GM23338 (cell line): ENCODE measurements at regions not wholly inside any gene's neighbourhood (a gene's known extent, or its start where the extent isn't known, plus 50 kb on each side); places are given as distances from the start of the nearest gene placed in this dataset.

ENCODE experiments used
- CREB1 ChIP-seq: fragments of 250-450 bp; sonication (Bioruptor Pico); IDR thresholded peaks from 2 replicates; pipeline ENCODE4 v1.5.0; 2020; ENCODE audit warnings: low read depth, mild to moderate bottlenecking, moderate library complexity
- EZH2 ChIP-seq: fragments of 200-600 bp; sonication (generic); IDR thresholded peaks from one replicate; pipeline ENCODE4 v1.8.0; 2017; ENCODE audit warnings: antibody characterized with exemption, mild to moderate bottlenecking, low read depth; ENCODE audit not compliant: unreplicated experiment
- EZH2phosphoT487 ChIP-seq: fragments of 200-600 bp; sonication (generic); IDR thresholded peaks from one replicate; pipeline ENCODE4 v1.8.1; 2018; ENCODE audit warnings: antibody characterized with exemption; ENCODE audit not compliant: unreplicated experiment
- JUNB ChIP-seq: IDR thresholded peaks from one replicate; pipeline ENCODE4 v1.6.1; 2016; ENCODE audit warnings: antibody characterized with exemption; ENCODE audit not compliant: unreplicated experiment
- NANOG ChIP-seq: IDR thresholded peaks from 2 replicates; pipeline ENCODE4 v1.6.1; 2016; ENCODE audit warnings: antibody characterized with exemption, borderline replicate concordance
- POLR2AphosphoS5 ChIP-seq: IDR thresholded peaks from 2 replicates; pipeline ENCODE4 v1.6.1; 2016; ENCODE audit warnings: antibody characterized with exemption, low read depth
- REST ChIP-seq: IDR thresholded peaks from one replicate; pipeline ENCODE4 v1.6.1; 2018; ENCODE audit warnings: antibody characterized with exemption; ENCODE audit not compliant: unreplicated experiment
- STAT1 ChIP-seq: IDR thresholded peaks from one replicate; pipeline ENCODE4 v1.6.1; 2016; ENCODE audit warnings: antibody characterized with exemption; ENCODE audit not compliant: unreplicated experiment
- ZNF331 ChIP-seq: fragments of 250-450 bp; sonication (Bioruptor Pico); IDR thresholded peaks from 2 replicates; pipeline ENCODE4 v1.5.0; 2020; ENCODE audit warnings: low read depth, mild to moderate bottlenecking, moderate library complexity
- TF ChIP-seq, protein P1 (sequence below), 2 experiments: fragments of 200-600 bp in 1 of 2; sonication (generic) in 1 of 2; conservative IDR thresholded peaks; 2 replicates each; pipeline versions ENCODE4 v1.5.1 to v1.6.1; 2016 to 2017; ENCODE audit warnings: antibody characterized with exemption in 2 of 2, low read depth in 2 of 2, mild to moderate bottlenecking in 2 of 2, moderate library complexity in 1 of 2

GRCh38 chr5:163913548-163913947 lies 408.1 kb downstream of the MAT2B start:
- TF ChIP-seq, protein P1, sequence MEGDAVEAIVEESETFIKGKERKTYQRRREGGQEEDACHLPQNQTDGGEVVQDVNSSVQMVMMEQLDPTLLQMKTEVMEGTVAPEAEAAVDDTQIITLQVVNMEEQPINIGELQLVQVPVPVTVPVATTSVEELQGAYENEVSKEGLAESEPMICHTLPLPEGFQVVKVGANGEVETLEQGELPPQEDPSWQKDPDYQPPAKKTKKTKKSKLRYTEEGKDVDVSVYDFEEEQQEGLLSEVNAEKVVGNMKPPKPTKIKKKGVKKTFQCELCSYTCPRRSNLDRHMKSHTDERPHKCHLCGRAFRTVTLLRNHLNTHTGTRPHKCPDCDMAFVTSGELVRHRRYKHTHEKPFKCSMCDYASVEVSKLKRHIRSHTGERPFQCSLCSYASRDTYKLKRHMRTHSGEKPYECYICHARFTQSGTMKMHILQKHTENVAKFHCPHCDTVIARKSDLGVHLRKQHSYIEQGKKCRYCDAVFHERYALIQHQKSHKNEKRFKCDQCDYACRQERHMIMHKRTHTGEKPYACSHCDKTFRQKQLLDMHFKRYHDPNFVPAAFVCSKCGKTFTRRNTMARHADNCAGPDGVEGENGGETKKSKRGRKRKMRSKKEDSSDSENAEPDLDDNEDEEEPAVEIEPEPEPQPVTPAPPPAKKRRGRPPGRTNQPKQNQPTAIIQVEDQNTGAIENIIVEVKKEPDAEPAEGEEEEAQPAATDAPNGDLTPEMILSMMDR (conservative IDR thresholded peaks at IDR 0.05; ENCODE audit: low read depth in 2 of 2), result peak in 1 of 2 experiments; percentile 27; a peak in 2 of 4 replicates
- TF ChIP-seq REST, result no peak
- TF ChIP-seq EZH2, result no peak
- no peak for TF ChIP-seq STAT1
- no peak for TF ChIP-seq NANOG
- no peak for TF ChIP-seq CREB1 (CRISPR knock-in tag)
- no peak for TF ChIP-seq EZH2phosphoT487
- TF ChIP-seq POLR2AphosphoS5, result no peak
- no peak for TF ChIP-seq ZNF331 (CRISPR knock-in tag)
- TF ChIP-seq JUNB, result no peak
